Progenitor cell of endocrine pancreas (in vitro differentiated cells): ENCODE measurements at regions not wholly inside any gene's neighbourhood (a gene's known extent, or its start where the extent isn't known, plus 50 kb on each side); places are given as distances from the start of the nearest gene placed in this dataset.

Experiments
- DNase-seq: peaks from one replicate; pipeline ENCODE4 v3.0.0; 2021; ENCODE audit warnings: low spot score; ENCODE audit not compliant: unreplicated experiment
- H3K27ac Mint-ChIP-seq: 2 replicates; pipeline ENCODE4 v1.8.0; 2021; ENCODE audit warnings: mild to moderate bottlenecking, moderate library complexity, mixed read lengths
- H3K27me3 Mint-ChIP-seq: 2 replicates; pipeline ENCODE4 v1.8.0; 2021; ENCODE audit warnings: mixed read lengths
- H3K36me3 Mint-ChIP-seq: 2 replicates; pipeline ENCODE4 v1.8.0; 2022; ENCODE audit warnings: mixed read lengths; ENCODE audit not compliant: insufficient read depth
- H3K4me1 Mint-ChIP-seq: 2 replicates; pipeline ENCODE4 v1.8.0; 2021; ENCODE audit warnings: low read depth, mixed read lengths
- H3K4me3 Mint-ChIP-seq: 2 replicates; pipeline ENCODE4 v1.8.0; 2021; ENCODE audit warnings: low read depth, mild to moderate bottlenecking, moderate library complexity, mixed read lengths
- H3K9me3 Mint-ChIP-seq: 2 replicates; pipeline ENCODE4 v1.8.0; 2021; ENCODE audit warnings: low read depth, mixed read lengths
- TF ChIP-seq, protein P1 (sequence below): fragments of 200-600 bp; sonication (generic); IDR thresholded peaks from one replicate; pipeline ENCODE4 v1.5.0; 2021; ENCODE audit warnings: antibody characterized with exemption, mild to moderate bottlenecking; ENCODE audit not compliant: unreplicated experiment

DNA sequence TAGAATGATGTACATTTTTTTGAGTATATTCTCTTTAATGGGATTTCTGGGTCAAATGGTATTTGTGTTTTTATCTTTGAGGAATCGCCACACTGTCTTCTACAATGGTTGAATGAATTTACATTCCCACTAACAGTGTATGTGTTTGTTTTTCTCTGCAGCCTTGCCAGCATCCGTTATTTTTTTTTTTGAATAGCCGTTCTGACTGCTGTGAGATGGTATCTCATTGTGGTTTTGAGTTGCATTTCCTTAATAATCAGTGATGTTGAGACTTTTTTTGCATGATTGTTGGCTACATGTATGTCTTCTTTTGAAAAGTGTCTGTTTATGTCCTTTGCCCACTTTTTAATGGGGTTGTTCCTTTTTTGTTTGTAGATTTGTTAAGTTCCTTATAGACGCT, 172.7 kb upstream of the CDH8 start:
- TF ChIP-seq, protein P1, sequence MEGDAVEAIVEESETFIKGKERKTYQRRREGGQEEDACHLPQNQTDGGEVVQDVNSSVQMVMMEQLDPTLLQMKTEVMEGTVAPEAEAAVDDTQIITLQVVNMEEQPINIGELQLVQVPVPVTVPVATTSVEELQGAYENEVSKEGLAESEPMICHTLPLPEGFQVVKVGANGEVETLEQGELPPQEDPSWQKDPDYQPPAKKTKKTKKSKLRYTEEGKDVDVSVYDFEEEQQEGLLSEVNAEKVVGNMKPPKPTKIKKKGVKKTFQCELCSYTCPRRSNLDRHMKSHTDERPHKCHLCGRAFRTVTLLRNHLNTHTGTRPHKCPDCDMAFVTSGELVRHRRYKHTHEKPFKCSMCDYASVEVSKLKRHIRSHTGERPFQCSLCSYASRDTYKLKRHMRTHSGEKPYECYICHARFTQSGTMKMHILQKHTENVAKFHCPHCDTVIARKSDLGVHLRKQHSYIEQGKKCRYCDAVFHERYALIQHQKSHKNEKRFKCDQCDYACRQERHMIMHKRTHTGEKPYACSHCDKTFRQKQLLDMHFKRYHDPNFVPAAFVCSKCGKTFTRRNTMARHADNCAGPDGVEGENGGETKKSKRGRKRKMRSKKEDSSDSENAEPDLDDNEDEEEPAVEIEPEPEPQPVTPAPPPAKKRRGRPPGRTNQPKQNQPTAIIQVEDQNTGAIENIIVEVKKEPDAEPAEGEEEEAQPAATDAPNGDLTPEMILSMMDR: no peak
- H3K9me3 Mint-ChIP-seq: no peaks in the 10 kb centered on the region
- no peak for DNase-seq

DNA sequence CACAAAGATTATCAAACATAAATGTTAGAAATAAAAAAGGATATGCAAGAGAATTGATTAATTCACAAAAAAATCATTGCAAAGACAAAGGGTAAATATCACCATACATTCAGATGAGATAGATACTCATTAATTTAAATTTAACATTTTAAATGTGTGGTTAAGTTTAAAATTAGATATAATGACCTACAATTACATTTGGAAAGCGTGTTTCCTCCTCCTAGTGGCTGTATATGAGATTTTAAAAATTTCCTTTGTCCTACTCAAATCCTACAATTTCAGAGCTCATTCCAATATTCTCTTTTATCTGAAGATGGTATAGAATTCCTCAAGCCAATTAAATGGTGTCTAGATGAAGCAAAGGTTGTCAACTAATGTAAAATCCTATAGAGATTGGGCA, 169.2 kb upstream of the CDH8 start:
- Mint-ChIP-seq H3K9me3 (no peaks in the 10 kb centered on the region), H3K27ac (no peak overlapping the region), H3K4me1 (no peaks in the 10 kb centered on the region), H3K4me3 (no peak overlapping the region), H3K36me3 (no peaks in the 10 kb centered on the region), H3K27me3 (no peaks in the 10 kb centered on the region)
- TF ChIP-seq, protein P1: peak; percentile 29
- no peak for DNase-seq

More for the DNA sequence above, 172.7 kb upstream of the CDH8 start:
- Mint-ChIP-seq H3K4me3 (no peak overlapping the region), H3K27me3 (peaks cover 7% of the 10 kb centered on the region), H3K4me1 (no peaks in the 10 kb centered on the region), H3K27ac (no peak overlapping the region), H3K36me3 (no peaks in the 10 kb centered on the region)

DNA sequence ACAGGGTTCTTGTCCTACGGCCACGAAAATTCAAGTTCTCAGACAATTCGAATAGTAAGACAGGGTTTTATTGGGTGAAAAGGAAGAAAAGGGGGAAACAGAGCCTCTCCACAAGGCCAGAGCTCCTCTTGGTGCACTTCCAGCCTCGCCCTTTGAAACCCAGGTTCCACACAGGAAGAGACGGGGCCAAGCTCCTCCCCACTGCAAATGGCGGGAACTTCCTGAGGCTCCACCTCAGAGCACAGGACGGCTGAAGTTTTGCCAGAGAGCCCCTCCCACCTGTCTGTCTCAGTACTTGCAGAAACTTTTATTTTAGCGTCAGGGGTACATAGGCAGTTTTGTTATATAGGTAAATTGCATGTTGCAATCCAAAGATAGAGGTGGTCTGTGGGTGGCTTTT, 165.7 kb upstream of the CDH8 start:
- Mint-ChIP-seq H3K4me1 (no peaks in the 10 kb centered on the region), H3K4me3 (no peak overlapping the region), H3K9me3 (no peaks in the 10 kb centered on the region), H3K27me3 (no peaks in the 10 kb centered on the region), H3K36me3 (no peaks in the 10 kb centered on the region), H3K27ac (no peak overlapping the region)
- TF ChIP-seq, protein P1: no peak
- no peak for DNase-seq

DNA sequence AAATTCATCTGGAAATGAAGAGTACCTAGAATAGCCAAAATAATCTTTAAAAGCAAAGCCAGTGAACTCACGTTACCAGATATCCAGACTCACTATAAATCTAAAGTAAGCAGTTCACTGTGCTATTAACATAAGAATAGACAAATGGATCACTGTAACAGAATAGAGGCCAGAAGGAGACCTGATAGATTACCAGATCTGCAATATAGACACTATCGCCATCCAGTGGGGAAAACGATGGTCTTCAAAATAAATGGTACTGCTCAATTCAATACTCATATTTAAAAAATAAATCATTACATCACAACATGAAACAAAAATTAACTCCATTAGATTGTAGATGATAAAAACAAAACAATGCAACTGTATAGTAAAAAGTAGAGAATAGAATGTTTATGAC, 158.6 kb upstream of the CDH8 start:
- Mint-ChIP-seq H3K4me1 (no peaks in the 10 kb centered on the region), H3K9me3 (no peaks in the 10 kb centered on the region), H3K4me3 (no peak overlapping the region), H3K36me3 (no peaks in the 10 kb centered on the region), H3K27me3 (no peaks in the 10 kb centered on the region), H3K27ac (no peak overlapping the region)
- no peak for DNase-seq
- TF ChIP-seq, protein P1: peak; percentile 17

DNA sequence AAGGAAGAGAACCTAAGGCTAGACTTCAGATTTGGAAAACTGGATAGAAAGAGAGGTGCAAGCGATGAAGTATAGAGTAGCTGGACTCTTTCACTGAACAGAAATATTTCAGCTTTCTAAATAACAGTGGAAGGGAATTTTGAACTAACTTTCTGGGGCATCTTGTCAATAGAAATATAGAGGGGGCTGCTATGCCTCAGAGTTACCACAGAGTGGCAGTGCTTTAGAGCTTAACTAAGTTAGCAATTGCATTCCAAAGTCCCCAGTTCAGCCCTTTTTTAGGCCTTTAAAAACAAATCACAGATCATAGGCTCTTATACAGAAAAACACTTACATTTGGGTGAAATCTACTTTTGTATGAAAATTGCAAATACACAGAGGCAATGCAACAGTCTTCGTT, 154.2 kb upstream of the CDH8 start:
- TF ChIP-seq, protein P1: peak; percentile 83
- Mint-ChIP-seq H3K27me3 (no peaks in the 10 kb centered on the region), H3K27ac (no peak overlapping the region), H3K4me1 (no peaks in the 10 kb centered on the region), H3K36me3 (no peaks in the 10 kb centered on the region), H3K4me3 (no peak overlapping the region), H3K9me3 (peaks cover 6% of the 10 kb centered on the region)
- DNase-seq: no peak
